Muscle layer of duodenum (tissue), 2 donors: ENCODE measurements at regions not wholly inside any gene's neighbourhood (a gene's known extent, or its start where the extent isn't known, plus 50 kb on each side); places are given as distances from the start of the nearest gene placed in this dataset.
"Not testable (repeated sequence)": the region's sequence is repeated elsewhere in the genome, so short reads cannot be mapped to it uniquely, and the experiment has no call there.

Experiments used
- H3K27ac ChIP-seq: one replicate; pipeline ENCODE4 v1.7.0; 2013; ENCODE audit warnings: mild to moderate bottlenecking, low read length
- H3K27me3 ChIP-seq: one replicate; pipeline ENCODE4 v1.7.0; 2013; ENCODE audit warnings: low read depth, mild to moderate bottlenecking, control low read depth, low read length
- H3K36me3 ChIP-seq, 2 donors: one replicate each; pipeline ENCODE4 v1.7.0; 2013; ENCODE audit warnings: low read length in 2 of 2, control low read depth in 1 of 2, mild to moderate bottlenecking in 1 of 2; ENCODE audit not compliant: insufficient read depth in 2 of 2, control insufficient read depth in 1 of 2
- H3K4me1 ChIP-seq, 2 donors: one replicate each; pipeline ENCODE4 v1.7.0; 2013; ENCODE audit warnings: low read length in 2 of 2, mild to moderate bottlenecking in 2 of 2, control low read depth in 1 of 2, moderate library complexity in 1 of 2; ENCODE audit not compliant: insufficient read depth in 2 of 2, control insufficient read depth in 1 of 2
- H3K4me3 ChIP-seq, 2 donors: one replicate each; pipeline ENCODE4 v1.7.0; 2013; ENCODE audit warnings: low read length in 2 of 2, low read depth in 1 of 2, mild to moderate bottlenecking in 1 of 2
- H3K9me3 ChIP-seq, 2 donors: one replicate each; pipeline ENCODE4 v1.7.0; 2013; ENCODE audit warnings: low read length in 2 of 2, control low read depth in 1 of 2, mild to moderate bottlenecking in 1 of 2; ENCODE audit not compliant: control insufficient read depth in 1 of 2
- donor health status: healthy.

GRCh38 chrY:7299960-7300359, 388.4 kb upstream of the AMELY start:
- H3K9me3 ChIP-seq, result no peaks in the 10 kb centered on the region
- no peak overlapping the region for H3K4me3 ChIP-seq
- peaks cover 0 to 8% of the 10 kb centered on the region in 2 donors for H3K36me3 ChIP-seq
- H3K27me3 ChIP-seq, result no peaks in the 10 kb centered on the region
- no peak overlapping the region for H3K27ac ChIP-seq
- H3K4me1 ChIP-seq, result peaks cover 3% of the 10 kb centered on the region in 2 donors

GRCh38 chrY:7292113-7292512, 380.6 kb upstream of the AMELY start:
- Histone ChIP-seq H3K4me1 (no peaks in the 10 kb centered on the region), H3K27ac (no peak overlapping the region), H3K27me3 (no peaks in the 10 kb centered on the region), H3K36me3 (no peaks in the 10 kb centered on the region), H3K4me3 (no peak overlapping the region), H3K9me3 (no peaks in the 10 kb centered on the region)

GRCh38 chrY:7289889-7290833, 378.6 kb upstream of the AMELY start:
- peak overlapping the region; percentile 45 for H3K27ac ChIP-seq
- no peak overlapping the region for H3K4me3 ChIP-seq
- no peaks in the 10 kb centered on the region for H3K4me1 ChIP-seq
- H3K27me3 ChIP-seq, result no peaks in the 10 kb centered on the region
- H3K36me3 ChIP-seq, result peaks cover 0 to 3% of the 10 kb centered on the region in 2 donors
- H3K9me3 ChIP-seq, result no peaks in the 10 kb centered on the region

GRCh38 chrY:7288611-7289010, 377.1 kb upstream of the AMELY start:
- H3K27ac ChIP-seq, result no peak overlapping the region

GRCh38 chrY:7287963-7288362, 376.4 kb upstream of the AMELY start:
- not testable (repeated sequence) for H3K4me1 ChIP-seq, H3K27ac ChIP-seq, H3K4me3 ChIP-seq, H3K27me3 ChIP-seq, H3K36me3 ChIP-seq, H3K9me3 ChIP-seq

More at GRCh38 chrY:7288611-7289010, 377.1 kb upstream of the AMELY start:
- Histone ChIP-seq H3K9me3 (no peaks in the 10 kb centered on the region), H3K36me3 (peaks cover 0 to 6% of the 10 kb centered on the region in 2 donors), H3K4me1 (no peaks in the 10 kb centered on the region), H3K4me3 (no peak overlapping the region), H3K27me3 (no peaks in the 10 kb centered on the region)

- Histone ChIP-seq H3K4me3 (no peak overlapping the region), H3K36me3 (peaks cover 0 to 6% of the 10 kb centered on the region in 2 donors), H3K27me3 (no peaks in the 10 kb centered on the region), H3K9me3 (no peaks in the 10 kb centered on the region), H3K27ac (no peak overlapping the region), H3K4me1 (no peaks in the 10 kb centered on the region)
Measured at GRCh38 chrY:7285388-7285787, 373.8 kb upstream of the AMELY start.

GRCh38 chrY:7283001-7283400, 371.4 kb upstream of the AMELY start:
- H3K36me3 ChIP-seq, result peaks cover 0 to 6% of the 10 kb centered on the region in 2 donors
- no peak overlapping the region for H3K4me3 ChIP-seq
- H3K4me1 ChIP-seq, result no peaks in the 10 kb centered on the region
- no peaks in the 10 kb centered on the region for H3K9me3 ChIP-seq
- no peaks in the 10 kb centered on the region for H3K27me3 ChIP-seq
- no peak overlapping the region for H3K27ac ChIP-seq

- H3K4me1 ChIP-seq, H3K36me3 ChIP-seq, H3K27me3 ChIP-seq, H3K27ac ChIP-seq, H3K4me3 ChIP-seq, H3K9me3 ChIP-seq: not testable (repeated sequence)
Measured at GRCh38 chrY:7280151-7280740, 368.7 kb upstream of the AMELY start.

GRCh38 chrY:7275751-7276150, 364.2 kb upstream of the AMELY start:
- H3K4me3 ChIP-seq, result peak overlapping the region; percentile 52 to 82
- H3K27ac ChIP-seq, result peak overlapping the region; percentile 60
- H3K4me1 ChIP-seq, result peaks cover 0 to 5% of the 10 kb centered on the region in 2 donors
- H3K36me3 ChIP-seq, result no peaks in the 10 kb centered on the region
- no peaks in the 10 kb centered on the region for H3K9me3 ChIP-seq
- H3K27me3 ChIP-seq, result no peaks in the 10 kb centered on the region

- peak overlapping the region; percentile 60 for H3K27ac ChIP-seq
- H3K9me3 ChIP-seq, result no peaks in the 10 kb centered on the region
- peaks cover 0 to 5% of the 10 kb centered on the region in 2 donors for H3K4me1 ChIP-seq
- H3K4me3 ChIP-seq, result peak overlapping the region; percentile 52 to 82
- no peaks in the 10 kb centered on the region for H3K36me3 ChIP-seq
- H3K27me3 ChIP-seq, result no peaks in the 10 kb centered on the region
Measured at GRCh38 chrY:7275014-7275413, 363.5 kb upstream of the AMELY start.

GRCh38 chrY:7274369-7274913, 362.9 kb upstream of the AMELY start:
- no peaks in the 10 kb centered on the region for H3K27me3 ChIP-seq
- H3K36me3 ChIP-seq, result no peaks in the 10 kb centered on the region
- peak overlapping the region; percentile 52 to 82 for H3K4me3 ChIP-seq
- H3K4me1 ChIP-seq, result peaks cover 0 to 5% of the 10 kb centered on the region in 2 donors
- peak overlapping the region; percentile 60 for H3K27ac ChIP-seq
- H3K9me3 ChIP-seq, result no peaks in the 10 kb centered on the region
